Panc1 (cell line): ENCODE measurements at regions not wholly inside any gene's neighbourhood (a gene's known extent, or its start where the extent isn't known, plus 50 kb on each side); places are given as distances from the start of the nearest gene placed in this dataset.

Experiments
- ATAC-seq: fragments of 200-7000 bp; cut with Tn5 transposase; 2 replicates; pipeline ENCODE4 v1.9.1; 2020; ENCODE audit warnings: mild to moderate bottlenecking, moderate library complexity
- BruUV-seq: library from RNA; stranded (reverse); fragments of 400-500 nt; replicated peaks from 2 replicates; lab custom pipeline; 2021; lab: Mats Ljungman, UMichigan
- CTCF ChIA-PET: fragments of 300-600 bp; sonication (Branson Sonifier 250); formaldehyde crosslinking; loops from one replicate; lab custom pipeline; 2022; ENCODE audit warnings: antibody characterized with exemption; lab: Charles Lee
- POLR2A ChIA-PET: fragments of 300-600 bp; sonication (Branson Sonifier 250); formaldehyde crosslinking; loops from one replicate; lab custom pipeline; 2022; ENCODE audit warnings: antibody characterized with exemption; lab: Charles Lee
- DNase-seq: peaks from one replicate; pipeline ENCODE4 v3.0.0-alpha.2; 2010; ENCODE audit warnings: low read depth, low spot score
- H3K27ac ChIP-seq: 2 replicates; pipeline ENCODE4 v1.5.1; 2011; ENCODE audit warnings: mild to moderate bottlenecking, low read length, inconsistent platforms
- H3K27me3 ChIP-seq: fragments of 200-500 bp; sonication (Bioruptor generic); 2 replicates; pipeline ENCODE4 v1.6.0; 2014; ENCODE audit warnings: low read length, inconsistent platforms; ENCODE audit not compliant: control insufficient read depth, insufficient read depth
- H3K36me3 ChIP-seq: fragments of 200-500 bp; sonication (Bioruptor generic); 2 replicates; pipeline ENCODE4 v1.5.1; 2014; ENCODE audit warnings: inconsistent platforms, mild to moderate bottlenecking, low read length, moderate library complexity; ENCODE audit not compliant: control insufficient read depth, insufficient read depth
- H3K4me1 ChIP-seq: 2 replicates; pipeline ENCODE4 v1.5.1; 2011; ENCODE audit warnings: inconsistent platforms, mild to moderate bottlenecking, low read length, moderate library complexity; ENCODE audit not compliant: control insufficient read depth, insufficient read depth
- H3K4me3 ChIP-seq, 2 experiments: 2 replicates each; pipeline ENCODE4 v1.5.1; 2011 to 2012; ENCODE audit warnings: low read depth in 2 of 2, low read length in 2 of 2, mild to moderate bottlenecking in 2 of 2, inconsistent platforms in 1 of 2, moderate library complexity in 1 of 2
- H3K9me3 ChIP-seq: fragments of 200-500 bp; sonication (Bioruptor generic); 2 replicates; pipeline ENCODE4 v1.5.1; 2014; ENCODE audit warnings: low read depth, mild to moderate bottlenecking, inconsistent platforms, low read length, moderate library complexity; ENCODE audit not compliant: control insufficient read depth, insufficient read depth
- POLR2AphosphoS5 ChIP-seq: IDR thresholded peaks from 2 replicates; pipeline ENCODE4 v1.6.1; 2012; ENCODE audit warnings: mild to moderate bottlenecking, low read depth, low read length, moderate library complexity
- SIN3A ChIP-seq: IDR thresholded peaks from 2 replicates; pipeline ENCODE4 v1.6.1; 2012; ENCODE audit warnings: low read depth, mild to moderate bottlenecking, low read length, moderate library complexity, borderline replicate concordance; ENCODE audit not compliant: insufficient read depth
- TCF7L2 ChIP-seq: IDR thresholded peaks from 2 replicates; pipeline ENCODE4 v1.6.1; 2011; ENCODE audit warnings: mild to moderate bottlenecking, low read depth, low read length, inconsistent platforms
- in situ Hi-C: cut with HindIII; loops from 2 replicates; pipeline ENCODE4 v1.10.0; 2016; ENCODE audit warnings: low sequenced_read_pairs, low pct_unique_long_range_greater_than_20kb
- intact Hi-C: fragments of 100-400 bp; cut with micrococcal nuclease; formaldehyde crosslinking; loops from one replicate; pipeline ENCODE4 v1.10.0; 2022; ENCODE audit not compliant: unreplicated experiment
- TF ChIP-seq, protein P1 (sequence below), 2 experiments: IDR thresholded peaks; 2 replicates each; pipeline ENCODE4 v1.6.1; 2011 to 2012; ENCODE audit warnings: low read depth in 2 of 2, control low read depth in 1 of 2, low read length in 1 of 2, mild to moderate bottlenecking in 1 of 2, moderate library complexity in 1 of 2; ENCODE audit not compliant: insufficient read depth in 1 of 2
- TF ChIP-seq, protein P2 (sequence below): fragments of 450-650 bp; IDR thresholded peaks from 2 replicates; pipeline ENCODE4 v1.5.1; 2017; ENCODE audit warnings: mild to moderate bottlenecking

DNA sequence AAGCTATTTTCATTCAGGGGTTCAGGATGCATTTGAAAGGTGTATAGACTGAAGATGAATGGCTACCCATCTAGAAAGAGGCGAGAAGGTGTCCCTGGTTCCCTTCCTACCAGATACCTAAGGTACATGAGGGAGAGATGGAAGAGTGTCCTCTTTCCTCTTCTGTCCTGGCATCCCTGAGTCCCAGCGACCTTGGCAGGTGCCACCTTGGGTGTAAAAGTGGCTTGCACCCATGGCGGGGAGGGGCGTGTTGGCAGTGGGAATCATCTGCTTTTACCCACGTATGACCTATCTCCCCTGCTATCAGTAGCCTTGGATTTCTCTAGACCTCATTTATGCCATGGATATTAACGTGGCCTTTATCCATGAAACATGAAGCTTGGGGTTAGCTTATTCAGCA lies 1126.1 kb downstream of the KCNT2 start:
- Histone ChIP-seq H3K27me3 (no peaks in the 10 kb centered on the region), H3K4me3 (no peak overlapping the region), H3K4me1 (no peaks in the 10 kb centered on the region), H3K9me3 (no peaks in the 10 kb centered on the region; the same call in 1 of the 2 replicates), H3K36me3 (no peaks in the 10 kb centered on the region), H3K27ac (no peak overlapping the region)
- intact Hi-C loops (no loop called here), in situ Hi-C loops (no loop called here)
- DNase-seq, result no peak
- TF ChIP-seq SIN3A, result no peak
- POLR2A ChIA-PET, result no interaction called here
- ATAC-seq, result no peak
- CTCF ChIA-PET, result no interaction called here
- no TSS peak for BruUV-seq

DNA sequence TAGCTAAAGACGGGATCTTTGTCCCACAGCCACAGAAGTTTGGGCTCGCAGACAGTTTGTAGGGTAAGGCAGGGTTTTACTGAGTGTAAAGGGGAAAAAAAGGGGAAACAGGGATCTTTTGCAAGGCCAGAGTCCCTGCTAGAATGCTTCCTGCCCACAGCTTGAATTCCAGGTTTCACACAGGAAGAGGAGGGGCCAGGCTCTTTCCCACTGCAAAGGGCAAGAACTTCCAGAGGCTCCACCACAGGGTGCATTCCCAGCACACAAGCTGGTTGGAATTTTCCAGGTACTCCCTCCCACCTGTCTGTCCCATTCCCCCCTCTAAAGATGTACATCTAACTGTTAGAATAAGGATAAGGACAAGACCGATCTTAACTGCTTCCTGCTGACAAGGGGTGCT lies 1126.9 kb downstream of the KCNT2 start:
- no TSS peak for BruUV-seq
- TF ChIP-seq TCF7L2, result no peak
- no peak for ATAC-seq
- intact Hi-C loops (no loop called here), in situ Hi-C loops (no loop called here)
- Histone ChIP-seq H3K27me3 (no peaks in the 10 kb centered on the region), H3K4me3 (no peak overlapping the region), H3K9me3 (no peaks in the 10 kb centered on the region), H3K27ac (no peak overlapping the region), H3K36me3 (no peaks in the 10 kb centered on the region), H3K4me1 (no peaks in the 10 kb centered on the region)
- ChIA-PET POLR2A (no interaction called here), CTCF (no interaction called here)
- DNase-seq, result no peak

DNA sequence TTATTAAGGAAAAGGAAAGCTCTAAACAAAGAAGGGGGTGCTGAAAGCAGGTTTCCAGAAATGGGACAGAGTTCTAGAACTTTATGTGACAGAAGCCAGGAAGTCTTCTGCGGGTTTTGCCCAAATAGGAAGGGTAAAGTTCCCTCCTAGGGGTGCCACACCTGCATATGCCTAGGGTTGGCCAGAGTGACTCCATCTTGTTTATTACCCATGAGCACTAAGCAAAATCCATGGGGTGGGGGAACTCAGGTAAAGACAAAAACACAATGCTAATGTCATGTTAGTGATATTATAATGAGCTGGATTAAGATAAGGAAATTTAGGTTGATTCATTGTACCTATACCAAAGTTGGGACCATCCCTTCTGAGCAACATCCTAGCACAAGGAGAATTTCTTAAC lies 1132.7 kb downstream of the KCNT2 start:
- H3K36me3 ChIP-seq, result no peaks in the 10 kb centered on the region
- DNase-seq (no peak), ATAC-seq (no peak)
- in situ Hi-C loops (no loop called here), intact Hi-C loops (no loop called here)
- POLR2A ChIA-PET, result no interaction called here
- peaks cover 8% of the 10 kb centered on the region; the same call in 1 of the 2 replicates for H3K9me3 ChIP-seq
- TF ChIP-seq SIN3A (no peak), POLR2AphosphoS5 (no peak), TCF7L2 (no peak)
- TF ChIP-seq, protein P1, sequence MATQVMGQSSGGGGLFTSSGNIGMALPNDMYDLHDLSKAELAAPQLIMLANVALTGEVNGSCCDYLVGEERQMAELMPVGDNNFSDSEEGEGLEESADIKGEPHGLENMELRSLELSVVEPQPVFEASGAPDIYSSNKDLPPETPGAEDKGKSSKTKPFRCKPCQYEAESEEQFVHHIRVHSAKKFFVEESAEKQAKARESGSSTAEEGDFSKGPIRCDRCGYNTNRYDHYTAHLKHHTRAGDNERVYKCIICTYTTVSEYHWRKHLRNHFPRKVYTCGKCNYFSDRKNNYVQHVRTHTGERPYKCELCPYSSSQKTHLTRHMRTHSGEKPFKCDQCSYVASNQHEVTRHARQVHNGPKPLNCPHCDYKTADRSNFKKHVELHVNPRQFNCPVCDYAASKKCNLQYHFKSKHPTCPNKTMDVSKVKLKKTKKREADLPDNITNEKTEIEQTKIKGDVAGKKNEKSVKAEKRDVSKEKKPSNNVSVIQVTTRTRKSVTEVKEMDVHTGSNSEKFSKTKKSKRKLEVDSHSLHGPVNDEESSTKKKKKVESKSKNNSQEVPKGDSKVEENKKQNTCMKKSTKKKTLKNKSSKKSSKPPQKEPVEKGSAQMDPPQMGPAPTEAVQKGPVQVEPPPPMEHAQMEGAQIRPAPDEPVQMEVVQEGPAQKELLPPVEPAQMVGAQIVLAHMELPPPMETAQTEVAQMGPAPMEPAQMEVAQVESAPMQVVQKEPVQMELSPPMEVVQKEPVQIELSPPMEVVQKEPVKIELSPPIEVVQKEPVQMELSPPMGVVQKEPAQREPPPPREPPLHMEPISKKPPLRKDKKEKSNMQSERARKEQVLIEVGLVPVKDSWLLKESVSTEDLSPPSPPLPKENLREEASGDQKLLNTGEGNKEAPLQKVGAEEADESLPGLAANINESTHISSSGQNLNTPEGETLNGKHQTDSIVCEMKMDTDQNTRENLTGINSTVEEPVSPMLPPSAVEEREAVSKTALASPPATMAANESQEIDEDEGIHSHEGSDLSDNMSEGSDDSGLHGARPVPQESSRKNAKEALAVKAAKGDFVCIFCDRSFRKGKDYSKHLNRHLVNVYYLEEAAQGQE (IDR thresholded peaks at IDR 0.05; ENCODE audit: insufficient read depth in 1 of 2, low read depth in 2 of 2, low read length in 1 of 2), result no peak
- TF ChIP-seq, protein P2, sequence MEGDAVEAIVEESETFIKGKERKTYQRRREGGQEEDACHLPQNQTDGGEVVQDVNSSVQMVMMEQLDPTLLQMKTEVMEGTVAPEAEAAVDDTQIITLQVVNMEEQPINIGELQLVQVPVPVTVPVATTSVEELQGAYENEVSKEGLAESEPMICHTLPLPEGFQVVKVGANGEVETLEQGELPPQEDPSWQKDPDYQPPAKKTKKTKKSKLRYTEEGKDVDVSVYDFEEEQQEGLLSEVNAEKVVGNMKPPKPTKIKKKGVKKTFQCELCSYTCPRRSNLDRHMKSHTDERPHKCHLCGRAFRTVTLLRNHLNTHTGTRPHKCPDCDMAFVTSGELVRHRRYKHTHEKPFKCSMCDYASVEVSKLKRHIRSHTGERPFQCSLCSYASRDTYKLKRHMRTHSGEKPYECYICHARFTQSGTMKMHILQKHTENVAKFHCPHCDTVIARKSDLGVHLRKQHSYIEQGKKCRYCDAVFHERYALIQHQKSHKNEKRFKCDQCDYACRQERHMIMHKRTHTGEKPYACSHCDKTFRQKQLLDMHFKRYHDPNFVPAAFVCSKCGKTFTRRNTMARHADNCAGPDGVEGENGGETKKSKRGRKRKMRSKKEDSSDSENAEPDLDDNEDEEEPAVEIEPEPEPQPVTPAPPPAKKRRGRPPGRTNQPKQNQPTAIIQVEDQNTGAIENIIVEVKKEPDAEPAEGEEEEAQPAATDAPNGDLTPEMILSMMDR, result no peak
- BruUV-seq, result no TSS peak
- H3K4me1 ChIP-seq, result no peaks in the 10 kb centered on the region
- H3K4me3 ChIP-seq, result no peak overlapping the region
- CTCF ChIA-PET, result no interaction called here
- no peaks in the 10 kb centered on the region for H3K27me3 ChIP-seq
- no peak overlapping the region for H3K27ac ChIP-seq
